Cardiac fibroblast (primary cell): ENCODE measurements at regions not wholly inside any gene's neighbourhood (a gene's known extent, or its start where the extent isn't known, plus 50 kb on each side); places are given as distances from the start of the nearest gene placed in this dataset.

ENCODE experiments used
- DNase-seq, 2 donors: peaks; one replicate each; pipeline versions ENCODE4 v3.0.0 to v3.0.0-alpha.2; 2010; ENCODE audit warnings: low read depth in 2 of 2
- H3K4me3 ChIP-seq, 2 donors: replicated peaks in 1 of 2; 1 replicate in 1 of 2; 2 replicates in 1 of 2; pipeline ENCODE4 v1.5.1; 2011; ENCODE audit warnings: low read depth in 2 of 2, low read length in 2 of 2, mild to moderate bottlenecking in 2 of 2, moderate library complexity in 1 of 2
- CTCF ChIP-seq: IDR thresholded peaks from one replicate; pipeline ENCODE4 v1.5.1; 2011; ENCODE audit warnings: low read depth, mild to moderate bottlenecking, low read length, inconsistent platforms

DNA sequence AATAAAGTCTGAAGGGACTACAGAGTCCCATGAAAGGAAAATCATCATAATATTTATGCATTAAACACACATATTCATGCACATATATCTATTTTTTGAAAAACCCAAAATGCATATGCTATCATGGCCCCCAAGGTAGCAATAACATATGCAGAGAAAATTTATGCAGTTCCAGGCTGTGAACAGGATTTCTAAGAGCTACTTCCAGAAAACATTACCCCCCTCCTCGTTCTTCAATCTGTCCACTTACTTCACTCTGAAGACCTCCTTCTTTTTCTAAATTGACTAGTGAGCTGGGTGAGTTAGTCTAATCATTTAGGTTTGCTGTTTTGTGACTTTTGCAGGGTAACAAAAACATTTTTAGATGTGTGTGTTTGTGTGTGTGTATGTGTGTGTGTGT lies 376.4 kb upstream of the ZEB2 start:
- no peak for TF ChIP-seq CTCF
- no peak overlapping the region for H3K4me3 ChIP-seq
- DNase-seq, result no peak

DNA sequence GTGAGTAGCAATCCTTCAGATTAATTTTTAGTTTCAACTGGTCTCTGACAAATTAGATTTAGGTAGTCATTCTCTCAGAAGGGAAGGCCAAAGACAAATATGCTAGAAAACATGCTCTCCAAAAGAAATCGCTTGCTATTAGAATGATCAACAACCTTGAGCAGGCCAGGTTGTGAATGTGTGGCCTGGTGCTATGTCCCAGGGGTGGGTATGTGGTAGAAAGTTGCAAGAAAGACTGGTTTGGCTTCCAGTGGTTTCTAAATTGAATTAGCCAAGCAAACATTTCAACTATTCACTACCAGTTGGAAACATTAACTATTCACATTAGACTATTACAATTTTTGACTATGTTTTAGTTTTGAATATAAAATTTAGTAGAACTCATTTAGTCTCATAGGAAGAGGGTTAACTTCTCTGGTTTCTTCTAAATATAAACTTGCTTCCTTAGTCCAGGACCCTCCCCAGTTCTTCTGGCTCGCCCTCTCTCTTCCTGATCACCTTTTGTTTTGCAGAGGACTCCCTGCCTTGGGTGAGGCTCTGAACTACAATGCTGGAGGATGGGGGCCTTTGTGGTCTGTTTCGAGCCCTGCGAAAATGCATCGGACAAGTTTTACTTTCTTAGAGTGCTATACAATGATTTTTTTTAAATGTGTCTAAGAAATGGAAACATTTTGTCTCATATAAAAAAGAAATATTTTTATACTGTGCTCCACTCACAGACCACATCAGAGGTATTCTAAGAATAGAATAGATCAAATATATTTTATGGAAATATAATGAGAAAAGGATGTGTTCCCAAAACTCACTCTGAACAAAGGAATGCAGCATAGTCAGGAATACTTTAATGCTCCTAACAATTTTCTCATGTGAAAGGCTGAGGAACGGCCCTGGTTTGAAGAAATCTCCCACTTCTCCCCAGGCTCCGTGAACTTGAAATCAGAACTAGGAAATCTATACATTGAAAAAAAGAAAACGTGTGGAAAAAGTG lies 375.0 kb upstream of the ZEB2 start:
- DNase-seq, result no peak
- H3K4me3 ChIP-seq, result no peak overlapping the region
- TF ChIP-seq CTCF, result no peak

- H3K4me3 ChIP-seq, result no peak overlapping the region
- DNase-seq, result no peak
- no peak for TF ChIP-seq CTCF
These were observed 373.5 kb upstream of the ZEB2 start for GRCh38 chr2:144893464-144893863.

GRCh38 chr2:144890828-144891227 lies 370.9 kb upstream of the ZEB2 start:
- TF ChIP-seq CTCF, result peak; percentile 36
- DNase-seq, result peak; percentile 59 to 63

DNA sequence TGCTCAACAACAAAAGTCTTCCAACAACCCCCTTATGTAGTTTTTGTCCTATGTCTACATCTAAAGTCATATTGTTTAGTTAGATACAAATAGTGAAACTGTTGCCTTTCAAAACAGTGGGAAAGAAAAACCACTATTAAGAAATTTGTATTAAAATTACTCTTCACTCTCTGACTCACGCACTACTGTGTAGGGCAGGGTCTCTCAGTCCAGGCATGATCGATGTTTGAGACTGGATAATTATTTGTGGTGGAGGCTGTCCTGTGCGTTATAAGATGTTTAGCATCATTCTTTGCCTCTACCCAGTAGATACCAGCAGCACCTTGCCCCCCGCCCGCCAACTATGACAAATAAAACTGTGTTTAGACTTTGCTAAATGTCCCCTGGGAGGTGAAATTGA lies 369.4 kb upstream of the ZEB2 start:
- no peak for TF ChIP-seq CTCF
- no peak for DNase-seq

More at GRCh38 chr2:144890828-144891227, 370.9 kb upstream of the ZEB2 start:
- no peak overlapping the region for H3K4me3 ChIP-seq

DNA sequence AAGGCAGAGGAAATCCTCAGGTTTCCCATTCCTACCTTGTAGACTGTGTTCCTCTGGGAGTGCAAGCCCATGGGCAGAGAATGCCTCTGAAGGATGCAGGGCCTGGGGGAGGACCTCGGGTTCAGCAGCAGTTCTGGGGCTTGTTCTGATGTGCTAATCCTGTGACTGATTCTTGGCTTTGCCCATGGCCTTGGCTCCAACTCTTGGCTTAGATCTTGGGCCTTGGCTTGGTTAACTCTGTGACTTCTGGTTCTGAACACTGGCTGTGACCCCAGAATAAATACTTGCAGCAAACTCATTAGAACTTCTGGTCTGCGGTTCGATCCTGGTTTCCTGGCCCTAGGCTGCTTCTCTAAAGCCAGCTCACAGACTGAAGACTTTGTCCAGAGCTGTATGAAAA lies 366.9 kb upstream of the ZEB2 start:
- no peak overlapping the region for H3K4me3 ChIP-seq
- DNase-seq, result peak in 1 of 2 donors; percentile 93
- TF ChIP-seq CTCF, result no peak

More for the DNA sequence above, 369.4 kb upstream of the ZEB2 start:
- H3K4me3 ChIP-seq, result no peak overlapping the region
